T1000 (cell line): ENCODE measurements at regions not wholly inside any gene's neighbourhood (a gene's known extent, or its start where the extent isn't known, plus 50 kb on each side); places are given as distances from the start of the nearest gene placed in this dataset.

Experiments
- DNase-seq: peaks from one replicate; lab custom pipeline; 2025; ENCODE audit warnings: mixed read lengths; lab: John Stamatoyannopoulos, UW

DNA sequence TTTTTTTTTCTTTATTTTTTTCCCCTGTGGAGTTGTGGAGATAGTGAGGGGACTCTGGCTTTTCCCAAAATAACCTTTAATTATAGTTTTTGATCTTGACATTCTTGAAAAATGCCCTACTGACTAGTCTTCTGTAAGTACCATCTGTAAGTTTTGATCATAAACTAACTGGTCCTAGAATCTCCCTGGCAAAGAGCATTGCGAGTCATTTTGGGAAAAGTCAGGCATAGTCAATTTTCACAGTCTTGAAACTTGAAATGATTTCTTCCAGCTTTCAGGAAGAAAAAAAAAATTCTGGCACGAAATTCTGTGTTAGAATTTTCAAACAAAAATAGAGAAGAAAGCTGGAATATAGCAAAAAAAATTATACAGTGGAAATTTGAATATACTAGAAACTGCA lies 181.2 kb upstream of the SNX7 start:
- no peak for DNase-seq

DNA sequence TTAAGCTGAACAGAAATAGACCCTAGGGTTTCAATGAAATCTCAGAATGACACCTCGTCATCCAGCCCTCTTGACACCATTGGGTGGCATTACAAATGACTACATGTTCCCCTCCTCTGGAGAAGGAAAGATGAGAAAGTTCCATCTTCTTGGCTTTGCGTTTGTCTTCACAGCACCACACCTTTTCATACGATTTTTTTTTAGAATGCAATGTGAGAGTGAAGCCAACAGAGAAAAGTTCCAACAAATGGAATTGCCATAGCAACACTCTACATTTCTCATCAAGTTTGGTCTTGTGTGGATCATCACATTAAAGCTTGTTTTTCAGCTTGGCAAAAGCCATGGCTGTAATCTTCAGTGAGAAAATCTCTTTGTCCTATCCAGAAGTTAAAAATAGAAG lies 183.4 kb upstream of the SNX7 start:
- DNase-seq, result no peak

DNA sequence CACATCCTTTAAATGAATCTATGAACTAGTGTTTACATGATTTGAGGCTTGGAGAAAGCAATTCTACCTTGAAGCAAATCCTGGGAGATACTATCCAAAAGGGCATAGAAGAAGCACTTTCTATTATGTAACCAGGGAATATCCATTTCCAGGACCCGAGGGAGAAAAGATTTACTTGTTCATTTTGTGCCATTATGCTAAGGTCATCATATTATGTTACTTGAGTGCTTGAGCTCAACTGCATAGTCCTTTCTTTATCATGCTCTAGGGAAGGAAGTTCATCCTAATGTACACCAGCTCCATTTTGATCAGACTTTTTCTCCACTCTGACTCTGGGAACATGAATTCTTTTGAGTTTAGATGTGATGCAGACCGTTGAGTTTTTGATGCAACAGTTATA lies 188.6 kb upstream of the SNX7 start:
- no peak for DNase-seq

DNA sequence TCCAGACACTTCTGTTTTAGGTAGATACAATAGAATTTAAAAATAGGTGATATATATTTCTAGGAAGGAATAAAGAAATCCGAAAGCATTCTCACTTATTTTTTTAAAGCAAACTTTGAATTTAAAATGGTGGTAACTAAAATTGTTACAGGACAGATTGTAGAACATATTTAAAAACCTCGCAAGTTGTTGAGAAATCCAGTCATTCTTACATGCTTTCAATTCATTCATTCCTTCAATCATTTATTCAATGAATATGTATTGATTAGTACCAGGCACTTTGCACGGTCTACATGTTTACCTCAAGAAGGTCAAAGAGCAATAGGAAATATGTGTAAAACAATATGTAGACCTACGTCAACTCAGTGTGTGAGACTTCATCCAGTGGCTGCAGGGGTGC lies 189.9 kb upstream of the SNX7 start:
- DNase-seq, result no peak

DNA sequence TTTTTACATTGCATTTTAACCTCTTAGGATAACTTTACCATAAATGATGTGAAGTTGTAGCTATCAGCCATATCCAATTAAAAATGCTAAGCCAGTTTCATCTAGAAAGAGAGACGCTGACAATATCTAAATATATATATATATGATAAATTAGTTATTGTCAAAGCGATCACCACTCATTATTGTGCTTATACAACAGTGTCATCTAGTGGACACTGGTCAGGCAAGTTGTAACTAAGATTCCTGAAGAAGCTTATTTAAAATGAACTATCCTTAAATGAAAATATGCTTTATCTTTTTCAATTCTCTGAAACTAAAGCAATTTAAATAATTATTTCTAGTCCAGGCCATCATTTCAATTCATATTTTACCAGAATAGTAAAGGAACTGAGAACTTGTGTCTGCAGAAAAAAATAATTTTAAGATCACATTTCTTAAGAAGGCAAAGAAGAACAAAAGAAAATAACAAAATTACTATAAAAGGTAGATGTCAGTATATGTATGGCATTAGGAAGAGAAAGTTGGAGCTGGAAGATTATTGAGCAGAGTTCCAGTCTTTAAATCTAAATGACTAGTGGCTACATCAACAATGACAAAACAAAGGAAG lies 193.3 kb upstream of the SNX7 start:
- DNase-seq, result no peak

DNA sequence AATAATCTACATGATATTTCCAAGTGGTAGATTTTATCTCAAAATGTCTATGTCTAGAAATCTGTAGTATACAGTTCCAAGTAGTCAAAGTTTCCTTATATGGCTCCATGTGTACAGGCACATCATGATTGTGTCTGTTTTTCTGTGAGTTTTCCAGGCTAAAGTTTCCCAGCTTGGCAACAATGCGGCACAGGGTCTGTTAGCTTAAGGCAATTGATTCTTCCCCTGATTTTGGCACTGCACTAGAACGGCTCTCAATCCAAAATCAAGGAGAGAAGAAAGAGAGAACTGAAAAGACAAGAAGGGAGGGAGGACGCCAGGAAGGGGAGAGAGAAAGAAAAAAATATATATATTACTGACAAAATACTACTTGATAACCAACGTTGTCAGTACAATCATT lies 193.9 kb upstream of the SNX7 start:
- DNase-seq, result no peak

DNA sequence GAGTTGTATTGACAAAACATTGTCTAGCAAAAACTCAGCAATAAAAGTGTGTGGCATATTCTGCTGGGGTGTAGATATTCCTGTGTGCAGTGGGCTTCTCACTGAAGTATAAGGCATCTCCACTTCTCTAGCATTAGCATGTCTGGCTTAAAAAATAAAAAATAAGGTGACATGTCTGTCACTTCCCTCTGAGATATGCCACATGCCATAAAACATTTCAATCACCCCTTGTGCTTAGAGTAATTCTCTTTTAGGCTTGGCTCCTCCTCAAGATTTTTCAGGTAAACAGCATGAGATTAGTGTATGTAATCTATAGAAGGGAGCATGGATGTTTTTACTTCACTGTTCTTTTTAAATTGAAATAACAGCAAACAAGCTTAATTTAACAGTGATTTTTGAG lies 194.4 kb upstream of the SNX7 start:
- DNase-seq, result no peak

DNA sequence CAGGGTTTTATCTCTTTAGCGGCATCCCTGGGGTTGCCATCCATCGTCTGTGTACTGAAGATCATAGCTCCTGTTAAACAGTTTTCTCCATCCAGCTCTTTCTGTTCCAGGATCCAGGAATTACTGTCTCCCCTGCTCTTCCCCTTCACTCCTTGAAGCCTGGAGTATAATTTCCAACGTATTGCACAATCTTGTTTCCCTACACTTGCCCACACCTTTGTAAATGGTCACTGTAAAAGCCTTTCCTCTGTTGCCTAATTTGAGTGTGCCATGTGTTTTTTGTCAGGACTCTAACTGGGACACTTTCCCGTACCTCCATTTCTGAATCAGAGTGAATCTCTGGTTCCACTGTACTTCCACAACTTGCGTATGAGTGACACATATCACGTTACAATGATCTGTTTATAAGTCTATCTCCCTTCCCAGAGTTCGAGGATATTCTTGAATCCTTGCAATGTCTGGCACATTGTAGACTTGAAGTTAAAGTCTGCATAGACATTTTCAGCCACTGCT lies 199.6 kb upstream of the SNX7 start:
- no peak for DNase-seq

DNA sequence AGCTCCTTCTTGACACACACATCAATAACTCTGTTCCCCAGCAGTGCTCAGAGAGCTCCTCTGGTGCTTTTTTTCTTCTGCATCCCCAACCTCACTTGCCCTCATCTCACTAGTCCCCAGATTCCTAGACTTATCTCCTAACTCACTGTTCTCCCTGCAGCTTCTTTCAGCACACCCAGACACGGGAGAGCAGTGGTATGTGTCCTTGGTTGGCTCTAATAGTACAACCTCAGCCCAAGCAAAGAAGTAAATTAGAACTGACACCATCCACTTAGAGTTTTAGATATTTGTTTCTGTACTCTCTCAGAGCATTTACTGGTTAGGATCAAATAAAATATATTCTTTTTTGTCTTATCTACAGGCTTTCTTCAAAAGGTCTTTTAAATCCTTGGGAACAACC lies 201.4 kb upstream of the SNX7 start:
- no peak for DNase-seq

DNA sequence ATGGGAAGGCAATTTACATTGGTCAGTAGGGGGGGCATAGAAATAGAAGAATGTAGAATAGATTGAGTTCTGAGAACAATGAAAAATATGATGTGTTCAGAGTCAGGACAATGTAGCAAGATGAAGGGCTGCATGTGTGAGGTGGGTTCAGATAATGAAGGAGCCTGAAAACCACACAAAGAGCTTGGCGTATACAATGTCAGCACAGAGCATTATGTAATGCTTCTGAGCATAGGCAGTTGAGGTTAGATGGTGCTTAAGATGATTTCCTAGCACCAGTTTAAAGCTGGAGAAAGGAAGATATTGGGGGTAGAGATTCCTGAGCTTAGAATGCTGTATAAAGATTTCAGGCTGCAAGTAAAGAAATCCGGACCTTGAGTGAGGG lies 202.0 kb upstream of the SNX7 start:
- DNase-seq, result no peak

DNA sequence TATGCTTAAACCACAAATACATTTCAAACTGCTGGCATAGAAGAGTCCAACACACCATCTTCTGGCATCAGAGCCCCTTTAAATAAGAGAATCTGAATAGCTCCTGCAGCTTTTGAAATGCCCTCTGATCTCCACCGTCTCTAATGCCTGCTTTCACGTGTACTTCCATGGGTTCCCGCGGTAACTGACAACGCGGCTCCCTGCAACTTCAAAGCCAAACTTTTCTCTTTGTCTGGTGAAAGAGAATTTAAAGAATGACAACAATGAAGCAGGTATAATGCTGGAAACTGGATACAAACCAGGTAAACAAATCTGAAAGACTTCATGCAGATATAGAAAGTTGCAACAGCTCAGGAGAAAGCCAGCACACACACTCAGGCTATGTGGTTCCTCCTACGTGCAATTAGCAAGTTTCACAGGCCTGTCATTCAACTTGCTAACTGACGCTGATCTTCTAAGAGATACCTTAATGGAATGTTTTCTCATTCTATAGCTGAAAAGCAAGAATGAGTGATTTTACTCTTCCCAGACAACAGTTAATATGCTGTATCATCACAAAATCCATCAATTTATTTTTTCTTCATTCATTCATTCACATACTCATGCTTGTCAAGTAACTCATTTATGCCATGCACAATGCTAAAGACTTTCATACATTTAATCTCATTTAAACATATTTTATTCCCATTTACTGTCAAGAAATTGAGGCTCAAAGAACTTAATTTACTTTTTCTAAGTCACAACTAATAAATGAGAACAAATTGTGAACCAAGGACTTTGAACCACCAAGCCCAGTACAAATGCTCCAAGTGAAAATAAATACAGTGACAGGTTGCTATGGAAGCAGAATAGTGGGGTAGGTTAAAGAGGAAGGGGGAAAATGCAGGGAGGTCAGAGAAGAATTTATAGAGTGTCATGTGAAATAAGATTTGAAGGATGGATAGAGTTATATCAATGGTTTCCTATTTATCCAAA lies 202.7 kb upstream of the SNX7 start:
- no peak for DNase-seq

DNA sequence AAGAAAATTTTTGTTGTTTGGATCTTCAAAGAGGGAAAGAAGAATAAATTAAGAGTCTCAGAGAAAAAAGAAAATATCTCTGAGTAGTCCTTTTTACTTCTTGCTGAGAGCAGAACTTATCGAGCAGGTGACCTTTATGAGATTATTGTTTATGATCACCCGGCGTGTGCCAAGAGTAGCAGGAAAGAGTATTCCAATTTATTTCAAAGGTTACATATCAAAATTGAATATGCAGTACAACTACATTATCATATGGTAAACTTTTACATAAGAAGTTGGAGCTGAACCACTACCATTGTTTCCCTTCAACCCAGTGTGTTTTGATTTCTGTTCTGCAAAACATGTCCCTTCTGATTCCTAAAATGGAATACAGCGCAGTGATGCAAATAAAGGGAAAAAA lies 204.3 kb upstream of the SNX7 start:
- no peak for DNase-seq

DNA sequence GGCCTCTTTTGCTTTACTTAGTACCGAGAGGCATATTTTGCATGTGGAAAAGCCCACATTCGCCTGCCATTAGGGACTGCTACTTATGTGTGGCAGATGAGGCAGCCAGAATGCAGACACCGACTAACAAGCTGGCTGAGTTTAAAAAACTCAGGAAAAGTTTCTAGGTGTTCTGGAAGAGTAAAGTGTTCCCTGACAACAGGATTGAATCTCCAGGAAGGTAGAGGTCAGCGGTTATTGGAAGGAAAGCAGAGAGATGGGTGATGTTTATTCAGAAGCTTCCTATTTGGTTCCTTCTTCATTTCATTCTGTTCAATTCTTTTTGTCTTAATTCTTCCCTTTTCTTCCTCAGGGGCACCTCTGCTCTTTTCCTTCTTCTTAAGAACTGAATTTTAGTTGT lies 206.9 kb upstream of the SNX7 start:
- DNase-seq, result no peak

DNA sequence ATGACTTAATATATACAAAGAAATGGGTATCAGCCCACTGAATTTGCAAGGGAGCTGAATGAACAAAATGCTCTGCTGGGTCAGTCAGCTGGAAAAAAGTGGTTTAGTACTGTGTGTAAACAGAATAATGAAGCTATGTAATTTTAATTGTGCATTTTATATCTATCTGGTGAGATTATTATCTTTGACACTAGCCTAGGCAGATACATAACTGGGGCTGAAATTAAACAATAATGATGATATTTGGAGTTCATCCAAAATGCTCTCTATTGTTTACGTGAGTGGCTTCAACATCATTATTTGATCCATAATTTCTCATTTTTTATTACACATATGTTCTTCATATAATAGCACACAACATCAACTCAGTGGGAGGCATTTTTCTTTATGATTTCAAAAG lies 208.5 kb upstream of the SNX7 start:
- DNase-seq, result no peak

DNA sequence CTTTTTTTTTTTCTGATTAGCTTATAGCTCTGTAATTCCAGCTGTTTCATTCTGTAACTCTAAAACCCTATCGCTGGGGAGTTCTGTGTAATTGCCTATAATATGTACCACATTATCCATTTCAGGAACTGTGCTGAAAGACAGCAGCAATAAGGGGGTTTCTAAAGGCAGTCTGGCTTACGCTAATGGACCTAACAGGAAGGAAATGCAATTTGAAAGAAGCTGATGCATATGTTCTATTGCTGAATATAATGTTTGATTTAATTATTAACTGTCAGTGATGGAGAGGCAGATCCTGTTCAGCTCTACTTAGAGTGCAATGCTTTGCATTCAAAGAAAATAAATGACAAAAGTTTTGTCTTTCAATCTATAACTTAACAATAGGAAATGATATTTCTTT lies 209.4 kb upstream of the SNX7 start:
- no peak for DNase-seq

DNA sequence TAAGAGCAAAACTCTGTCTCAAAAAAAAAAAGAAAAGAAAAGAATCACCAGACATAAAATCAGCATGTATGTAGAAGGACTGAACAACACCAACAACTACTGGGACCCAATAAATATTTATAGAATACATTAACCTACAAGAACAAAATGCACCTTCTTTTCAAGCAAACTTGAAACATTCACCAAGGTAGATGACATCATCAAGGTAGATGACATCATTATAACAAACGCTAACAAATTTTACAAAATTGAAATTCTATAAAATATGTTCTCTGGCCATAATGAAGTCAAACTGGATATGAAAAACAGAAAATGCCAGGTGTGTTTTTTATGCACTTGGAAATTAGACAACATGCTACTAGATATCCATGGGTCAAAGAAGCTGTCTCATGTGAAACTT lies 220.2 kb upstream of the SNX7 start:
- DNase-seq, result no peak

DNA sequence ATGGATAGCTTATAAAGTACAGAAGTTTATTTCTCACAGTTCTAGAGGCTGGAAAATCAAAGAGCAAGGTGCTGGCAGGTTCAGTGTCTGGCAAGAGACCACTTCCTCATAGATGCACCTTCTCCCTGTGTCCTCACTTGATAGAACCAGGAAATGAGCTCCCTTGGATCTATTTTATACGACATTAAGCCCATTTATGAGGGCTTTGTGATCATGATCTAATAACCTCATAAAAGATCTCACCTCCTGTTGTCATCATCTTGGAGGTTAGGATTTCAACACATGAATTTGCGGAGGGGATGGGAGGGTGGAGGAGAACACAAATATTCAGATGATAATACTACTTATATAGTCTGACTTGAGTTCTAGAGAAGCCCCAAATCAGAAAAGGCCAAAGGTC lies 222.1 kb upstream of the SNX7 start:
- DNase-seq, result no peak

DNA sequence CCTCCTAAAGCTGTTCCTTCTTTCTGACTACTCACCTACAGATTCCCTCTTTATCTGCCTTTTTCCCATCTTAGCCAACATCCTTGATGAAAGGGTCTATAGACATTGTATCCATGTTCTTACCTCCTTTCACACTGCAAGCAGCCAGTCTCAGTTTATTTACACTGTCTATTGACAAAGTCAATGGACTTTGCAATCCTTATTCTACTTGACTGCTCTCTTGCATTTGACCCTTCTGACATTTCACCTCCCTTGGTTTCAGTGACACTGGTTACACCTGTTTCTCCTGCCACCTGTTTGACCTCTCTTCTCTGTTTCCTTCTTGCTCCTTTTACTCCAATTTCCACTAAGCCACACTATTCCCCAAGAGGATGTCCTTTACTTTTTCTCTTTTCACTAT lies 224.0 kb upstream of the SNX7 start:
- DNase-seq, result no peak

DNA sequence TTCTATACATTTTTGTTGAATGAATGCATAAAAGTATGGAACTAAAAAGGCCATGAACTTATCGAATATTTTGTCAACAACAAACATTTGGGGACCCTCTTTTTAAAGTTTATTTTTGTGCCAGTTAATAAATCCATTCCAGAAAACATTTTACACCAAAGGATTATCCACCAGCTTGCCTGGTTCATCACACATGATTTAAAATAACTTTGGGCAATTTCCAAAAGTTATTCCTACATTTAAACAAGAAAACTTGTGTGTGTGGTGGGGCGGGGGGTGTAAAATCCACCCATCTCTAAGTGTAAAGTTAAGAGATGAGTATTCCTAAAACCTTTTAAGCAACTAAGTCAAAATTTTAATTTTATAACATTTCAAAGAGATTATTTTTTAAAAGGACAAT lies 224.5 kb upstream of the SNX7 start:
- DNase-seq, result no peak

DNA sequence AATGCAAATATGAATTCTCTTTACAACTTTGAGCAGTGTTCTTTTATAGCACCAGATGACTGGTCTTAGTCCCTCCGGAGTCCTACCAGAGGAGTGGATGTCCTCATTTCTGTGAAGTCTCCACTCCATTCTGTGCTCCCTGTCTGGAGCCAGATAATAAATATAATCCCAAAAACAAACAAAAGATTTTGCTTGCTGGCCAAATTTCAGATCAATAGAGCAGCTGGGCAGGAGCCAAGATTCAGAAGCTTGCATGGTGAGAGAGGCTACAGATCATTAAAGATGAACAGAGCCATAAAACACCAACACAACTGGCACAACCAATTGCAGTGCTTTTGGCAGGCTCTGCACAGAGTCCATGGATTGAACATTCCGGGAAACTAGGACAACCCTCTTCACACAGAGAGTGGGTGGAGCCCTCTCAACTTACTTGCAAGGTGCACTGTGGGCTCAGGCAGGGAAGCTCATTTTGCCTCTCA lies 231.5 kb upstream of the SNX7 start:
- no peak for DNase-seq

DNA sequence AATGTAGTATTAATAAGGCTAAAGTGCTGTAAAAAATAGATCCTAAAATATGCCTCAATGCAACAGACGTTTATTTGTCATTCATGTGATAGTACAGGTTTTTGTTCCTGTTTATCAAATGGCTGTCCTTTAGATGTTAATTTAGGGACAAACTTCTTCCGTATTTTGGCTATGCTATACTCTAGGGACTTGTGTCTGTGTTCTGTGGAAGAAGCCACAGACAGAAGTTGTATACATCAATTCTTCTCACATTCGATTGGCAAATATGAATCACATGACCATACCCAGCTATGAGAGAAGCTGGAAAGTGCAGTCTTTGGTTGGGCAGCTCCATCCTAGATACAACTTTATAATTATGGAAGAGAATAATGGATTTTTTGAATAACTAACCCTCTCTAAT lies 232.7 kb upstream of the SNX7 start:
- no peak for DNase-seq

DNA sequence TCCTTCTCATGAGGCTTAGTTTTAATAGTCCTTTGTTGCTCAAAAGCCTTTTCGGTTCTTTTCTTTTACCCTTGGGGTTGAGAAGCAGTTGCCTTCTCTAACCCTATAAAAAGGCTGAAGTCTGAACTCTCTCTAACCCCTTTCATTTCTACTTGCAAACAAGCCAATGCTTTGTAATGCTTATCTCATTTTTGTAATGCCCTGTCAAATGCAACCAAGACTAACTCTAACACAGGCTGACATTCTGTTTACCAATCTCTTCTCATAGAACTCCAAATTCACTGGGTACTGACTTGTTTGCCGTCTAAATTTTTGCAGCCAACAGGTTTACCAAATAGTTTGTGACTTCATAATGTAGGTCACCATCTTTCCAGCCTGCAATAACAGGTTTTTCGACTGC lies 233.9 kb upstream of the SNX7 start:
- DNase-seq, result no peak

DNA sequence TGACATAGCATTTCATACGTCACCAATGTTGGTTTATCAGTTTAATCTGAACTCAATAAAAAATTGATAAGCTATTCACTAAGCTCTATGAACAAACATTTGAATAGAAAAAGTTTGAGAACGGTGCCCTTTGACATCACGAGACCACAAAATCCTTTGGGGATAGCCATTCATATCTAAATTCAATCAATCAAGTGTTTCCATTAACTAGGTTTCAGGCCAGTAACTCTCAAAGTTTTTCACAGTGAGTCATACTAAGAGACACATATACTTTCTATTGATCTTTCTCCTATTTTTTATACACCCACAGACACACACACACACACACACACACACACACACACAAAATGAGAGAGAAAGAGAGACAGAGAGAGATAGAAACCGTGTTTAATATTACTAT lies 235.4 kb upstream of the SNX7 start:
- no peak for DNase-seq
